ENCODE measurements at regions not wholly inside any gene's neighbourhood (a gene's known extent, or its start where the extent isn't known, plus 50 kb on each side); places are given as distances from the start of the nearest gene placed in this dataset.

GRCh38 chr12:69070319-69071090 is 137.5 kb upstream of the CPM start:
- H3K4me2 ChIP-seq (ENCODE audit: low read length), result no peak overlapping the region
- no peaks in the 10 kb centered on the region for H3K9me3 ChIP-seq (ENCODE audit: low read length)
- H3K9me2 ChIP-seq (ENCODE audit: insufficient read depth, low read length), result no peaks in the 10 kb centered on the region
- no peaks in the 10 kb centered on the region for H3K36me3 ChIP-seq (ENCODE audit: insufficient read depth, low read length)
- intact Hi-C loops (cut with micrococcal nuclease; ENCODE audit: unreplicated experiment), result loop anchor here (1.0 kb wide), 2 partner anchors 198 to 206 kb away; no protein-coding TSS in a partner anchor
- ChIA-PET CTCF (ENCODE audit: unreplicated experiment) (interaction anchor here (1.0 to 1.5 kb wide), 2 partner anchors 200 to 241 kb away, joined by 3 to 5 read pairs; no protein-coding TSS in a partner anchor), POLR2A (interaction anchor here (0.9 to 1.1 kb wide), 2 partner anchors 193 to 205 kb away, joined by 3 read pairs; no protein-coding TSS in a partner anchor)
- H3K4me1 ChIP-seq (ENCODE audit: insufficient read depth, low read length, poor library complexity, severe bottlenecking), result no peaks in the 10 kb centered on the region
- H3K79me2 ChIP-seq (ENCODE audit: insufficient read depth, low read depth, low read length), result no peaks in the 10 kb centered on the region
- TF ChIP-seq EZH2phosphoT487 (IDR thresholded peaks at IDR 0.05; ENCODE audit: borderline replicate concordance, low read depth, low read length) (no peak), CTCF (conservative IDR thresholded peaks at IDR 0.05; ENCODE audit: low read length) (peak; percentile 99)
- H3K4me3 ChIP-seq (ENCODE audit: low read depth, low read length, poor library complexity, severe bottlenecking), result no peak overlapping the region
- peak overlapping the region; percentile 10; the same call in 1 of the 2 replicates for H2AFZ ChIP-seq (ENCODE audit: low read length)
- H3K27ac ChIP-seq (ENCODE audit: low read depth, low read length, poor library complexity, severe bottlenecking), result no peak overlapping the region
- no TSS peak for BruUV-seq (replicated peaks)
- no peaks in the 10 kb centered on the region for H4K20me1 ChIP-seq (ENCODE audit: insufficient read depth, low read length)
- DNase-seq (ENCODE audit: low spot score), result peak; percentile 79

- H3K27ac ChIP-seq (ENCODE audit: low read depth, low read length, poor library complexity, severe bottlenecking), result no peak overlapping the region
- H3K9me2 ChIP-seq (ENCODE audit: insufficient read depth, low read length), result no peaks in the 10 kb centered on the region
- no peak overlapping the region for H3K4me2 ChIP-seq (ENCODE audit: low read length)
- no peak for DNase-seq (ENCODE audit: low spot score)
- no peaks in the 10 kb centered on the region for H4K20me1 ChIP-seq (ENCODE audit: insufficient read depth, low read length)
- H3K9me3 ChIP-seq (ENCODE audit: low read length), result no peaks in the 10 kb centered on the region
- peak overlapping the region; percentile 10; the same call in 1 of the 2 replicates for H2AFZ ChIP-seq (ENCODE audit: low read length)
- intact Hi-C loops (cut with micrococcal nuclease; ENCODE audit: unreplicated experiment), result no loop called here
- no TSS peak for BruUV-seq (replicated peaks)
- no peak overlapping the region for H3K4me3 ChIP-seq (ENCODE audit: low read depth, low read length, poor library complexity, severe bottlenecking)
- no peaks in the 10 kb centered on the region for H3K4me1 ChIP-seq (ENCODE audit: insufficient read depth, low read length, poor library complexity, severe bottlenecking)
- no peaks in the 10 kb centered on the region for H3K79me2 ChIP-seq (ENCODE audit: insufficient read depth, low read depth, low read length)
- ChIA-PET POLR2A (interaction anchor here (0.7 kb wide), 1 partner anchor 12 kb away, joined by 4 read pairs; no protein-coding TSS in a partner anchor), CTCF (ENCODE audit: unreplicated experiment) (interaction anchor here (0.5 to 1.5 kb wide), 2 partner anchors 197 to 241 kb away, joined by 3 read pairs; no protein-coding TSS in a partner anchor)
- TF ChIP-seq EZH2phosphoT487 (IDR thresholded peaks at IDR 0.05; ENCODE audit: borderline replicate concordance, low read depth, low read length), result no peak
- no peak for TF ChIP-seq CTCF (conservative IDR thresholded peaks at IDR 0.05; ENCODE audit: low read length)
- no peaks in the 10 kb centered on the region for H3K36me3 ChIP-seq (ENCODE audit: insufficient read depth, low read length)
These were observed 138.1 kb upstream of the CPM start for GRCh38 chr12:69071091-69071370.

- intact Hi-C loops (cut with micrococcal nuclease; ENCODE audit: unreplicated experiment), result no loop called here
- no peaks in the 10 kb centered on the region for H3K9me2 ChIP-seq (ENCODE audit: insufficient read depth, low read length)
- H3K27ac ChIP-seq (ENCODE audit: low read depth, low read length, poor library complexity, severe bottlenecking), result no peak overlapping the region
- no peaks in the 10 kb centered on the region for H3K36me3 ChIP-seq (ENCODE audit: insufficient read depth, low read length)
- TF ChIP-seq CTCF (conservative IDR thresholded peaks at IDR 0.05; ENCODE audit: low read length) (no peak), EZH2phosphoT487 (IDR thresholded peaks at IDR 0.05; ENCODE audit: borderline replicate concordance, low read depth, low read length) (no peak)
- ChIA-PET POLR2A (no interaction called here), CTCF (ENCODE audit: unreplicated experiment) (no interaction called here)
- H2AFZ ChIP-seq (ENCODE audit: low read length), result no peak overlapping the region
- H3K79me2 ChIP-seq (ENCODE audit: insufficient read depth, low read depth, low read length), result no peaks in the 10 kb centered on the region
- no peak overlapping the region for H3K4me3 ChIP-seq (ENCODE audit: low read depth, low read length, poor library complexity, severe bottlenecking)
- H3K4me2 ChIP-seq (ENCODE audit: low read length), result no peak overlapping the region
- no peaks in the 10 kb centered on the region for H4K20me1 ChIP-seq (ENCODE audit: insufficient read depth, low read length)
- no TSS peak for BruUV-seq (replicated peaks)
- no peak for DNase-seq (ENCODE audit: low spot score)
- H3K9me3 ChIP-seq (ENCODE audit: low read length), result no peaks in the 10 kb centered on the region
- H3K4me1 ChIP-seq (ENCODE audit: insufficient read depth, low read length, poor library complexity, severe bottlenecking), result no peaks in the 10 kb centered on the region
These were observed 140.1 kb upstream of the CPM start for GRCh38 chr12:69073035-69073434.
